ENCODE measurements at regions not wholly inside any gene's neighbourhood (a gene's known extent, or its start where the extent isn't known, plus 50 kb on each side); places are given as distances from the start of the nearest gene placed in this dataset.

DNA sequence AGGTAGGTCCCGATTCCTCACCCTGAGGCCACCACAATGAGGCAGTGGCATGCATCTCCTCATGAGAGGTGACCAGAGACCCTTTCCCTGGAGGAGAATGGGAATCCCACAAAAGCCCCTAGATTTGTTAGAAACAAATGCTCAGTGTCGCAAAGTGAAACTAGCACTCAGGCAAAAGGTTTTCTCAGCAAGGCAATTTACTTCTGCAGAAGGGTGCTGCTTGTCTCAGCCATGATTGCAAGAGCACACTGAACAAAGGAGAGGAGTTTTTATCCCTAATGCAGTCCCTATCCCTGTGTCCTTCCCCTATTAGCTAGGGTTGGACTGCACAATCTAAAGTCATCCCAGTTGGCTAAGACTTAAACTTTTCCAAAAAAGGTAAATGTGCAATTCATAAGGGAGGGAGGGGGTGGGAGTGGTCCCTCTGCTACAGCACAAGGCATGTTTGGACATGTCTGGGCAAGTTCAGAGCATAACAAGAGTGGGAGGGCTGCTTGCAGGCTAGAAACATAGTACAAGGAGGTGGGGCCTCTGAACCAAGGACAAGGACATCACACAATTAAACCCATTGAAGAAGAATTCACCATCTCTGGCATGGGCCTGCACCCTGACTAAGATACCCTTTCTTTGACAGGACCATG, 185.3 kb downstream of the CCNG2 start:
- TF ChIP-seq, protein P1, sequence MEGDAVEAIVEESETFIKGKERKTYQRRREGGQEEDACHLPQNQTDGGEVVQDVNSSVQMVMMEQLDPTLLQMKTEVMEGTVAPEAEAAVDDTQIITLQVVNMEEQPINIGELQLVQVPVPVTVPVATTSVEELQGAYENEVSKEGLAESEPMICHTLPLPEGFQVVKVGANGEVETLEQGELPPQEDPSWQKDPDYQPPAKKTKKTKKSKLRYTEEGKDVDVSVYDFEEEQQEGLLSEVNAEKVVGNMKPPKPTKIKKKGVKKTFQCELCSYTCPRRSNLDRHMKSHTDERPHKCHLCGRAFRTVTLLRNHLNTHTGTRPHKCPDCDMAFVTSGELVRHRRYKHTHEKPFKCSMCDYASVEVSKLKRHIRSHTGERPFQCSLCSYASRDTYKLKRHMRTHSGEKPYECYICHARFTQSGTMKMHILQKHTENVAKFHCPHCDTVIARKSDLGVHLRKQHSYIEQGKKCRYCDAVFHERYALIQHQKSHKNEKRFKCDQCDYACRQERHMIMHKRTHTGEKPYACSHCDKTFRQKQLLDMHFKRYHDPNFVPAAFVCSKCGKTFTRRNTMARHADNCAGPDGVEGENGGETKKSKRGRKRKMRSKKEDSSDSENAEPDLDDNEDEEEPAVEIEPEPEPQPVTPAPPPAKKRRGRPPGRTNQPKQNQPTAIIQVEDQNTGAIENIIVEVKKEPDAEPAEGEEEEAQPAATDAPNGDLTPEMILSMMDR (IDR thresholded peaks at IDR 0.05), result no peak
- no peak for TF ChIP-seq POLR2AphosphoS5 (IDR thresholded peaks at IDR 0.05)
- no peak for TF ChIP-seq POLR2A (IDR thresholded peaks at IDR 0.05)
